ENCODE measurements at regions not wholly inside any gene's neighbourhood (a gene's known extent, or its start where the extent isn't known, plus 50 kb on each side); places are given as distances from the start of the nearest gene placed in this dataset.

DNA sequence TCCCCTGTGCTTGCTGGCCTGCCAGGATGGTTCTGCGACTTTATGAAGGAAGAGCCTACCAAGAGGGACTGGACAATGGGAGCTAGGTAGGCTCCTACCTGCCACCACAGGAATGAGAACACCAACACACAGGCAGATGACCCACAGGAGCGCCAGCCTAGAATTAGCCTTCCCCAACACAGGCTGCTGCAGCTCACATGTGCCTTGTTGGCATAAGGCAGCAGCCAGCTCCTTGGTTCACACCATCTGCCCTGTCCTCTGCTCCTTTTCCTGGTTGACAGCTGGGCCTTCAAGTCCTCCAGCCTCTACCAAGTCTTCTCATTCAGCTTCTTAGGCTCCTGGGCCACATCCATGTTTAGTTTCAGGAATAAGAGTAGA is 705.4 kb upstream of the RAB6C start:
- no peak for TF ChIP-seq POLR2A (IDR thresholded peaks at IDR 0.05)
- TF ChIP-seq, protein P1, sequence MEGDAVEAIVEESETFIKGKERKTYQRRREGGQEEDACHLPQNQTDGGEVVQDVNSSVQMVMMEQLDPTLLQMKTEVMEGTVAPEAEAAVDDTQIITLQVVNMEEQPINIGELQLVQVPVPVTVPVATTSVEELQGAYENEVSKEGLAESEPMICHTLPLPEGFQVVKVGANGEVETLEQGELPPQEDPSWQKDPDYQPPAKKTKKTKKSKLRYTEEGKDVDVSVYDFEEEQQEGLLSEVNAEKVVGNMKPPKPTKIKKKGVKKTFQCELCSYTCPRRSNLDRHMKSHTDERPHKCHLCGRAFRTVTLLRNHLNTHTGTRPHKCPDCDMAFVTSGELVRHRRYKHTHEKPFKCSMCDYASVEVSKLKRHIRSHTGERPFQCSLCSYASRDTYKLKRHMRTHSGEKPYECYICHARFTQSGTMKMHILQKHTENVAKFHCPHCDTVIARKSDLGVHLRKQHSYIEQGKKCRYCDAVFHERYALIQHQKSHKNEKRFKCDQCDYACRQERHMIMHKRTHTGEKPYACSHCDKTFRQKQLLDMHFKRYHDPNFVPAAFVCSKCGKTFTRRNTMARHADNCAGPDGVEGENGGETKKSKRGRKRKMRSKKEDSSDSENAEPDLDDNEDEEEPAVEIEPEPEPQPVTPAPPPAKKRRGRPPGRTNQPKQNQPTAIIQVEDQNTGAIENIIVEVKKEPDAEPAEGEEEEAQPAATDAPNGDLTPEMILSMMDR (IDR thresholded peaks at IDR 0.05): no peak
- Histone ChIP-seq H3K9me3 (no peaks in the 10 kb centered on the region), H3K36me3 (no peaks in the 10 kb centered on the region), H3K4me1 (no peaks in the 10 kb centered on the region), H3K27me3 (no peaks in the 10 kb centered on the region), H3K4me3 (no peak overlapping the region), H3K27ac (no peak overlapping the region)
- DNase-seq: no peak

DNA sequence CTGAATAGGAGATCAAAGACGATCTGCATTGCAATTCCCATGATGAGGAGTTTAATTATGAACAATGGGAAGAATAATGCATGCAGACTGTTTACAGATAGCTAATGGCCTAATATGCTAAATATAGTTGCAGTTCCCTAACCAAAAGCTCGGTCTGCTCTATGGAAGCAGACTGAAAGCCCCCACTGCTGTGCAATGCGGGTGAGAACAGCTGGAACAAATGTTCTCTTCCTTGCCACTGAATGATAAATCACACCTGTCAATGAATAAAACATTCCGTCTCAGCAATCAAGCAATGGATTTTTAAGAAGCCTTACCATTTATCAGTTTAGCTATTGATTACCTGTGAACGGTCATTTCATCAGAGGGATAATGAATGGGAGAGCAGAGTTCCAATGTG is 704.5 kb upstream of the RAB6C start:
- no peak for DNase-seq
- Histone ChIP-seq H3K4me3 (no peak overlapping the region), H3K9me3 (no peaks in the 10 kb centered on the region), H3K27ac (no peak overlapping the region), H3K36me3 (no peaks in the 10 kb centered on the region), H3K4me1 (no peaks in the 10 kb centered on the region), H3K27me3 (no peaks in the 10 kb centered on the region)
- no peak for TF ChIP-seq POLR2A (IDR thresholded peaks at IDR 0.05)
- TF ChIP-seq, protein P1 (IDR thresholded peaks at IDR 0.05): no peak

DNA sequence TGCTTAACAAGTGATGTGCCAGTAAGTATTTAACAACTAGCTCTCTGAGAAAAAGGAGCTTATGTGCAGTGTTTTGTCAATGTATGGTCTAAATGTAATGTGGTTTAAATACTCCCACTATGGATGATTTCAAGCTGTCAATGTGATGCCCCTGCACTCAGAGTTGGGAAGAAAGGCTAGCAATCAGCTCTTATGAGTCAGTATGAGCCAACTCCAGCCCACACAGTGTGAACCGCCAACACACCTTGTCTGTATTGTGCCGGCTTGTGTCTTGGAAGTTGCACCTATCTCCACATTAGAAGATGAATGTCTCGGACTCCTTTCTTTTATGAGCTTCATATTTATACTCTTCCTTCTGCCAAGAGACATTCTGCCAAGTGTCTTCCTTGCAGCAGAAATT is 703.8 kb upstream of the RAB6C start:
- TF ChIP-seq, protein P1 (IDR thresholded peaks at IDR 0.05): no peak
- TF ChIP-seq POLR2A (IDR thresholded peaks at IDR 0.05): no peak
- Histone ChIP-seq H3K9me3 (no peaks in the 10 kb centered on the region), H3K4me3 (no peak overlapping the region), H3K36me3 (no peaks in the 10 kb centered on the region), H3K27ac (no peak overlapping the region), H3K4me1 (no peaks in the 10 kb centered on the region), H3K27me3 (no peaks in the 10 kb centered on the region)
- DNase-seq: no peak

DNA sequence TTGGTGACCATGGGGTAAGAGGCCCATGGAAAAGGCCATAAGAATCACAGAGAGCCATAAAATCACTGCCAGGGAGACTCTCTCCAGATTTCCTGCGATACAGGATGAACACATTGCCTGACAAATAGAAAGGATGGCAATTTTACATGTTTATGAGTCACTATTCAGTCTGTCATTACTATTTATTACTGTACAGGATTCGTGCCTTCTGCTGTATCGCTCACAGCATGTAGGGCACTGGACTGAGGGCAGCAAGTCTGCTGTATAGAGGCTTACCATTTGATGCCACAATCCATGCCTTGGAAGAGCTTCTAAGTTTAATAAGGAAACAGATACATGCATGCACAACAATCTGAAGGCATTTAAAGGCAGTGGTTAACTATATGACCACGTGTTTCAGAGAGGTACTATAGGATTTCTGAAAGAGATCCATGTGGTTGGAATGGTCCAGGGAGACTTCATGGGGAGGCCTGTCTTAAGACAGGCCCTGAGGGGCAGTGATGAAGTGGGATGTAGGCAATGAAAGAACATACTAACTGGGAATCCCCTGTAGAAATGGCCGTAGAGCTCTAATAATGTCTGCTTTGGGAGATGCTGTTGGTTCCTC is 702.4 kb upstream of the RAB6C start:
- Histone ChIP-seq H3K4me1 (no peaks in the 10 kb centered on the region), H3K27ac (no peak overlapping the region), H3K36me3 (no peaks in the 10 kb centered on the region), H3K27me3 (no peaks in the 10 kb centered on the region), H3K9me3 (no peaks in the 10 kb centered on the region), H3K4me3 (no peak overlapping the region)
- no peak for DNase-seq
- TF ChIP-seq, protein P1 (IDR thresholded peaks at IDR 0.05): no peak
- TF ChIP-seq POLR2A (IDR thresholded peaks at IDR 0.05): no peak

DNA sequence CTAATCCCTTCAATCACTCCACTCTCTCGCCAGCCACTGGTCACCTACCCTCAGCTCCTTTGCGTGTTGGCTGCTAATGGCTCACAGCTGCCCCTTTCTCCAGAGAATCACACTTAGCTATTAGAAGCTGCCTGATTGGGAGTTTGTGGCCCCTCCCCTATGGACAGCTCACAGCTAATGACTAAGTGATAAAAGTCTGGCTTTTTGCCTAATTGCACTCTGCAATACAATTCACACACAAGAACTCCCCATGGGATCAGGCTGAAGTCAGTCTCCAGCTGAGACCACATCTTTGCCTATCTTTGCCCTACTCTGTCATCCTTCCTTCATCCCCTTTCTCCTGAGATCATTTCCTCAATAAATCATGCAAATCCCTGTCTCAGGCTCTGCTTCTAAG is 701.9 kb upstream of the RAB6C start:
- Histone ChIP-seq H3K4me1 (no peaks in the 10 kb centered on the region), H3K27me3 (no peaks in the 10 kb centered on the region), H3K27ac (no peak overlapping the region), H3K36me3 (no peaks in the 10 kb centered on the region), H3K9me3 (no peaks in the 10 kb centered on the region), H3K4me3 (no peak overlapping the region)
- no peak for DNase-seq
- TF ChIP-seq, protein P1 (IDR thresholded peaks at IDR 0.05): no peak
- TF ChIP-seq POLR2A (IDR thresholded peaks at IDR 0.05): no peak

Measured in Peyer's patch (tissue), 4 donors.